Natural killer cell (primary cell): ENCODE measurements at regions not wholly inside any gene's neighbourhood (a gene's known extent, or its start where the extent isn't known, plus 50 kb on each side); places are given as distances from the start of the nearest gene placed in this dataset.

Source experiments
- ATAC-seq, 3 donors: fragments of 150-1000 bp in 2 of 3; fragments of 200-7000 bp in 1 of 3; cut with Tn5 transposase; 1 replicate in 1 of 3; 2 replicates in 2 of 3; pipeline ENCODE4 v1.10.0; 2021; ENCODE audit warnings: mild to moderate bottlenecking in 2 of 3, moderate library complexity in 2 of 3
- DNase-seq, 2 donors: peaks; one replicate each; pipeline versions ENCODE4 v3.0.0 to v3.0.0-alpha.2; 2013 to 2021; ENCODE audit warnings: mixed read lengths in 1 of 2
- H3K27ac ChIP-seq: one replicate; pipeline ENCODE4 v1.5.1; 2013; ENCODE audit warnings: mild to moderate bottlenecking, low read length
- H3K27me3 ChIP-seq: one replicate; pipeline ENCODE4 v1.6.1; 2013; ENCODE audit warnings: low read length; ENCODE audit not compliant: control insufficient read depth, insufficient read depth
- H3K36me3 ChIP-seq: one replicate; pipeline ENCODE4 v1.6.1; 2013; ENCODE audit warnings: low read length; ENCODE audit not compliant: control insufficient read depth, insufficient read depth
- H3K4me1 ChIP-seq: one replicate; pipeline ENCODE4 v1.6.1; 2013; ENCODE audit warnings: low read length; ENCODE audit not compliant: control insufficient read depth, insufficient read depth
- H3K4me3 ChIP-seq: one replicate; pipeline ENCODE4 v1.5.1; 2013; ENCODE audit warnings: low read length
- H3K9me3 ChIP-seq: one replicate; pipeline ENCODE4 v1.6.1; 2013; ENCODE audit warnings: low read length; ENCODE audit not compliant: control insufficient read depth, insufficient read depth
- H3K27ac Mint-ChIP-seq, 2 donors: one replicate each; pipeline ENCODE4 v1.8.0; 2022; ENCODE audit warnings: mild to moderate bottlenecking in 2 of 2, mixed read lengths in 2 of 2, moderate library complexity in 1 of 2
- H3K27me3 Mint-ChIP-seq, 2 donors: one replicate each; pipeline ENCODE4 v1.8.0; 2022; ENCODE audit warnings: low read depth in 2 of 2, mixed read lengths in 2 of 2
- H3K36me3 Mint-ChIP-seq: one replicate; pipeline ENCODE4 v1.8.0; 2022; ENCODE audit warnings: mixed read lengths
- H3K4me1 Mint-ChIP-seq, 2 donors: one replicate each; pipeline ENCODE4 v1.8.0; 2022; ENCODE audit warnings: mixed read lengths in 2 of 2
- H3K4me3 Mint-ChIP-seq: one replicate; pipeline ENCODE4 v1.8.0; 2022; ENCODE audit warnings: mild to moderate bottlenecking, moderate library complexity, mixed read lengths
- H3K9me3 Mint-ChIP-seq, 2 donors: one replicate each; pipeline ENCODE4 v1.8.0; 2022; ENCODE audit warnings: mixed read lengths in 2 of 2
- WGBS: methylation state at CpG from one replicate; pipeline ENCODE4 v1.1.7; 2013; ENCODE audit warnings: missing lambda C conversion rate; ENCODE audit not compliant: insufficient coverage; 5-methylcytosine and 5-hydroxymethylcytosine counted together
- intact Hi-C: fragments of 100-400 bp; cut with micrococcal nuclease; formaldehyde crosslinking; loops from one replicate; pipeline ENCODE4 v1.14.2; 2022
- TF ChIP-seq, protein P1 (sequence below): fragments of 200-600 bp; IDR thresholded peaks from one replicate; pipeline ENCODE4 v1.8.0; 2022; ENCODE audit warnings: antibody characterized with exemption

- Mint-ChIP-seq H3K4me1 (peaks cover 0 to 3% of the 10 kb centered on the region in 2 donors), H3K4me3 (no peak overlapping the region), H3K27ac (no peak overlapping the region), H3K27me3 (peaks cover 0 to 5% of the 10 kb centered on the region in 2 donors), H3K36me3 (no peaks in the 10 kb centered on the region), H3K9me3 (no peaks in the 10 kb centered on the region)
- TF ChIP-seq, protein P1, sequence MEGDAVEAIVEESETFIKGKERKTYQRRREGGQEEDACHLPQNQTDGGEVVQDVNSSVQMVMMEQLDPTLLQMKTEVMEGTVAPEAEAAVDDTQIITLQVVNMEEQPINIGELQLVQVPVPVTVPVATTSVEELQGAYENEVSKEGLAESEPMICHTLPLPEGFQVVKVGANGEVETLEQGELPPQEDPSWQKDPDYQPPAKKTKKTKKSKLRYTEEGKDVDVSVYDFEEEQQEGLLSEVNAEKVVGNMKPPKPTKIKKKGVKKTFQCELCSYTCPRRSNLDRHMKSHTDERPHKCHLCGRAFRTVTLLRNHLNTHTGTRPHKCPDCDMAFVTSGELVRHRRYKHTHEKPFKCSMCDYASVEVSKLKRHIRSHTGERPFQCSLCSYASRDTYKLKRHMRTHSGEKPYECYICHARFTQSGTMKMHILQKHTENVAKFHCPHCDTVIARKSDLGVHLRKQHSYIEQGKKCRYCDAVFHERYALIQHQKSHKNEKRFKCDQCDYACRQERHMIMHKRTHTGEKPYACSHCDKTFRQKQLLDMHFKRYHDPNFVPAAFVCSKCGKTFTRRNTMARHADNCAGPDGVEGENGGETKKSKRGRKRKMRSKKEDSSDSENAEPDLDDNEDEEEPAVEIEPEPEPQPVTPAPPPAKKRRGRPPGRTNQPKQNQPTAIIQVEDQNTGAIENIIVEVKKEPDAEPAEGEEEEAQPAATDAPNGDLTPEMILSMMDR: no peak
- Histone ChIP-seq H3K36me3 (no peaks in the 10 kb centered on the region), H3K4me3 (no peak overlapping the region), H3K9me3 (no peaks in the 10 kb centered on the region), H3K27me3 (no peaks in the 10 kb centered on the region), H3K4me1 (no peaks in the 10 kb centered on the region), H3K27ac (no peak overlapping the region)
- DNase-seq (no peak), ATAC-seq (no peak)
- WGBS: 72% methylated on average over 5 of the region's 5 CpGs
- intact Hi-C loops: no loop called here
Observed at GRCh38 chr9:135217836-135218235, 130.4 kb downstream of the OLFM1 start.

DNA sequence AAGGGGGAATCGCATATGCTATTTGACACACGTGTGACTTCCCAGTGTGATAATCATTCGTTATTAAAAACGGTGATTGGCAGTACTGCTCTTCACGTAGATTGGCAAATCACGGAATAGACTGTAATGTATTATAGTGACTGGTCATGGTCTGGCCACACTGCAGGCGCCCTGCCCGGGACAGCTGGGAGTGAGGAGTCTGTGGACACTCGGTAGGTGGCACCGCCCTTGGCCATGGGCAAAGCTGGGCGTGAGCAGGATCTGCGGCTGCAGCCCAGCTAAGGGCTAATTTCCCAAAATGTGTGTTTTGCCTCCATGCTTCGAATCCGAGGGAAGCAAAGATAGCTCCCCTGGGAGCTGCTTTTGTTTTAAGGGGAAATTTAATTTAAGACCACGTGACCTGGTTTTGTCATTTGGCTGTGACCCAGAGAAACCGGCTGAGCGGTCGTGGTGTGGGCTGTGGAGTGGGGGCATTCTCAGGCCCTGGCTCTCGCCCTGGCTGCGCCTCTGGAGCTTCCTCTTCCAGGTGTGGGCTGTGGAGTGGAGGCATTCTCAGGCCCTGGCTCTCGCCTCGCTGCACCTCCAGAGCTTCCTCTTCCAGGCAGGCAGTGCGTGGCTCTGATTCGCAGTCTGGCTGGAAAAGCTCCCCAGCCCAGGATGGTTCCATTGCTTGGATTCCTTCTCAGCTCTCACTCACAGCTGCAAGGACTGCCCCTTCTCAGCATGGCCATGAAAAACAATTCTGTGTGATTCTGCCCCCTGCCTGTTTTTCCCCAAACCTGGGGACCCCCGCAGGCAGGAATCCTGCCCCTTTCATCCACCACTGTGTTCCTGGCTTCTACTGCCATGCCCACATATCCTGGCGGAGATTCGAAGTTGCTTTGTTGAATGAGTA, 131.1 kb downstream of the OLFM1 start:
- Mint-ChIP-seq H3K9me3 (no peaks in the 10 kb centered on the region), H3K4me1 (peaks cover 0 to 3% of the 10 kb centered on the region in 2 donors), H3K27me3 (peaks cover 0 to 5% of the 10 kb centered on the region in 2 donors), H3K4me3 (no peak overlapping the region), H3K36me3 (no peaks in the 10 kb centered on the region), H3K27ac (no peak overlapping the region)
- Histone ChIP-seq H3K4me1 (no peaks in the 10 kb centered on the region), H3K27me3 (no peaks in the 10 kb centered on the region), H3K36me3 (no peaks in the 10 kb centered on the region), H3K27ac (no peak overlapping the region), H3K9me3 (no peaks in the 10 kb centered on the region), H3K4me3 (no peak overlapping the region)
- no peak for DNase-seq
- ATAC-seq: no peak
- TF ChIP-seq, protein P1: no peak
- intact Hi-C loops: no loop called here
- WGBS: 48% methylated on average over 26 of the region's 27 CpGs

DNA sequence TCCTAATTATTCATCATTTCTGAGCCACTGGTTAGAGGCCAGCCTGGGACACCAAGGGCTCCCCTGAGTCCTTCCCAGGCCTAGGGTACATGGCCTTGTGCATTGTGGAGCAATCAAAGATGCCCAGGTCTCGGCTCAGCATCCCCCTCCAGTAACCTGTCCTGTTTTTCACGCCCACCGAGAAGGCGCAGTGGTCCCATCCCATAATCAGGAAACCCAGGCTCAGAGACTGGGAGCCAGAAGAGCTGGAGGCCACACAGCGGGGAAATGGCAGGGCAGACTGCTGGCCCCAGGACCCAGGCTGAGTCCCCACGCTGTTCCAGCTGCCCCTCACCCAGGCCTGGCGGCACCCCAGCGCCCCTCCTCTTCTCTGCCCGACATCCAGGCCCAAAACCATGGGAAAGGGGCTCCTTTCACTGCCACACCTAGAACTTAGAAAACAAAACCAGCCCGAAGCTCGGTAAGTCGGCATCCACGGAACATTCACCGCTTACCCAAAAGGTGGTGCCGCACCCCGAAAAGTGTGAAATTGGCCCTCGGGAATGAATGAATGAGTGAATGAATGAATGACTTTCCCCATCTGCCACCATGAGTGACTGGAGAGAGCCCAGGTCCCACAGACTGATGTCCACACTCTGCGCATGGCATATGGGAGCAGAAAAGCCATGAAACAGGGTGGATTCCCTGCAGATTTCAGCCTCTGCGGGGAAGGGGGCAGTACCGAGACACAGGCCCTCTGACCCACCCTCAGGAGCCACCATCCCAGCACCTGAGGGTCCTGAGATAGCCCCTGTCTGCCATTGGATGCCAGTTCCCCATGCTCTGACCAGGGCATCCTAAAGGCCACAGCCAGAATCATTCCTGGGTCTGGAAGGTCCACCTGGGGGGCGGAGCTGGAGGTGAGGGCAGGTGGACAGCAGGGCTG, 132.5 kb downstream of the OLFM1 start:
- H3K36me3 Mint-ChIP-seq: no peaks in the 10 kb centered on the region
- H3K27me3 Mint-ChIP-seq: peaks cover 0 to 5% of the 10 kb centered on the region in 2 donors
- no peaks in the 10 kb centered on the region for H3K9me3 ChIP-seq
- H3K27ac ChIP-seq: no peak overlapping the region
- no peaks in the 10 kb centered on the region for H3K4me1 ChIP-seq
- no peak overlapping the region for H3K4me3 Mint-ChIP-seq
- 92% methylated on average over 21 of the region's 21 CpGs for WGBS
- no peaks in the 10 kb centered on the region for H3K27me3 ChIP-seq
- TF ChIP-seq, protein P1: no peak
- no peak for ATAC-seq
- H3K4me1 Mint-ChIP-seq: peaks cover 0 to 3% of the 10 kb centered on the region in 2 donors
- H3K4me3 ChIP-seq: no peak overlapping the region
- DNase-seq: no peak
- no peak overlapping the region for H3K27ac Mint-ChIP-seq
- intact Hi-C loops: no loop called here
- no peaks in the 10 kb centered on the region for H3K36me3 ChIP-seq
- no peaks in the 10 kb centered on the region for H3K9me3 Mint-ChIP-seq
